HCT116 (cell line): ENCODE measurements at regions not wholly inside any gene's neighbourhood (a gene's known extent, or its start where the extent isn't known, plus 50 kb on each side); places are given as distances from the start of the nearest gene placed in this dataset.
"Not testable (repeated sequence)": the region's sequence is repeated elsewhere in the genome, so short reads cannot be mapped to it uniquely, and the experiment has no call there.

Experiments
- ATAC-seq: fragments of 200-7000 bp; cut with Tn5 transposase; 2 replicates; pipeline ENCODE4 v1.9.1; 2020; ENCODE audit warnings: mild to moderate bottlenecking, moderate library complexity
- BruUV-seq: library from RNA; stranded (reverse); fragments of 400-500 nt; replicated peaks from 2 replicates; lab custom pipeline; 2021; lab: Mats Ljungman, UMichigan
- CTCF ChIA-PET: fragments of 300-600 bp; sonication (Branson Sonifier 250); formaldehyde crosslinking; loops from one replicate; lab custom pipeline; 2021; ENCODE audit warnings: antibody characterized with exemption; lab: Charles Lee
- POLR2A ChIA-PET: fragments of 300-600, 350-600 bp; sonication (Branson Sonifier 250); formaldehyde crosslinking; loops from one replicate; lab custom pipeline; 2021; ENCODE audit warnings: antibody characterized with exemption; lab: Charles Lee
- RAD21 ChIA-PET, 2 experiments: fragments of 300-600 bp; sonication (Branson Sonifier 250); formaldehyde crosslinking; loops; one replicate each; lab custom pipeline; 2023; ENCODE audit warnings: low total read pairs in 2 of 2; ENCODE audit not compliant: uncharacterized antibody in 2 of 2, unreplicated experiment in 2 of 2, low non-redundant PET in 1 of 2; lab: Charles Lee
- DNase-seq: peaks from one replicate; pipeline ENCODE4 v3.0.0-alpha.2; 2010; ENCODE audit warnings: low read depth, low spot score
- H2AFZ ChIP-seq: fragments of 200-600 bp; shearing (Covaris generic), sonication (generic); 2 replicates; pipeline ENCODE4 v1.6.1; 2017; ENCODE audit warnings: low read depth, mixed run types, mixed read lengths, antibody characterized with exemption, low read length; ENCODE audit not compliant: poor library complexity, severe bottlenecking
- H3K27ac ChIP-seq: 2 replicates; pipeline ENCODE4 v1.5.1; 2012; ENCODE audit warnings: low read depth, low read length
- H3K27me3 ChIP-seq: fragments of 200-600 bp; sonication (generic); 2 replicates; pipeline ENCODE4 v1.6.1; 2016; ENCODE audit warnings: mixed run types, low read length, mixed read lengths; ENCODE audit not compliant: insufficient read depth
- H3K36me3 ChIP-seq, 2 experiments: fragments of 200-500 bp in 1 of 2; fragments of 200-600 bp in 1 of 2; sonication (Bioruptor generic) in 1 of 2; sonication (generic) in 1 of 2; 2 replicates each; pipeline versions ENCODE4 v1.5.1 to v1.6.1; 2014 to 2016; ENCODE audit warnings: low read length in 2 of 2, inconsistent platforms in 1 of 2, mixed read lengths in 1 of 2, mixed run types in 1 of 2; ENCODE audit not compliant: insufficient read depth in 2 of 2, control insufficient read depth in 1 of 2
- H3K4me1 ChIP-seq, 2 experiments: fragments of 200-600 bp in 1 of 2; sonication (generic) in 1 of 2; 2 replicates each; pipeline versions ENCODE4 v1.5.1 to v1.6.1; 2012 to 2017; ENCODE audit warnings: low read length in 2 of 2, inconsistent platforms in 1 of 2, mild to moderate bottlenecking in 1 of 2, mixed read lengths in 1 of 2, mixed run types in 1 of 2, moderate library complexity in 1 of 2; ENCODE audit not compliant: insufficient read depth in 2 of 2, control insufficient read depth in 1 of 2
- H3K4me2 ChIP-seq: fragments of 200-600 bp; sonication (generic); 2 replicates; pipeline ENCODE4 v1.6.1; 2017; ENCODE audit warnings: mixed run types, low read length, mixed read lengths
- H3K4me3 ChIP-seq, 2 experiments: fragments of 200-600 bp in 1 of 2; sonication (generic) in 1 of 2; replicated peaks in 1 of 2; 2 replicates each; pipeline ENCODE4 v1.5.1; 2011 to 2016; ENCODE audit warnings: low read length in 2 of 2, control low read depth in 1 of 2, low read depth in 1 of 2, mild to moderate bottlenecking in 1 of 2, mixed read lengths in 1 of 2, mixed run types in 1 of 2
- H3K79me2 ChIP-seq: fragments of 200-600 bp; sonication (generic); 2 replicates; pipeline ENCODE4 v1.6.1; 2017; ENCODE audit warnings: mild to moderate bottlenecking, mixed run types, low read length, moderate library complexity, mixed read lengths; ENCODE audit not compliant: insufficient read depth
- H3K9ac ChIP-seq: fragments of 200-600 bp; sonication (generic); 2 replicates; pipeline ENCODE4 v1.6.1; 2016; ENCODE audit warnings: low read length, mixed read lengths
- H3K9me2 ChIP-seq: fragments of 200-600 bp; sonication (generic), shearing (Covaris generic); 2 replicates; pipeline ENCODE4 v1.6.1; 2017; ENCODE audit warnings: mixed run types, mild to moderate bottlenecking, moderate library complexity; ENCODE audit not compliant: insufficient read depth
- H3K9me3 ChIP-seq, 2 experiments: fragments of 200-500 bp in 1 of 2; fragments of 200-600 bp in 1 of 2; sonication (Bioruptor generic) in 1 of 2; sonication (generic) in 1 of 2; 2 replicates each; pipeline ENCODE4 v1.6.1; 2014 to 2017; ENCODE audit warnings: low read length in 2 of 2, mixed read lengths in 2 of 2, inconsistent platforms in 1 of 2, low read depth in 1 of 2, mild to moderate bottlenecking in 1 of 2, mixed run types in 1 of 2, moderate library complexity in 1 of 2; ENCODE audit not compliant: control insufficient read depth in 1 of 2, insufficient read depth in 1 of 2
- H4K20me1 ChIP-seq: fragments of 200-600 bp; sonication (generic), shearing (Covaris generic); 2 replicates; pipeline ENCODE4 v1.6.1; 2017; ENCODE audit warnings: mixed run types, mild to moderate bottlenecking, moderate library complexity; ENCODE audit not compliant: insufficient read depth
- intact Hi-C: fragments of 100-400 bp; cut with micrococcal nuclease; formaldehyde crosslinking; loops from 2 replicates; pipeline ENCODE4 v1.10.0; 2022
- TF ChIP-seq, protein P1 (sequence below), 3 experiments: fragments of 200-600 bp in 1 of 3; sonication (generic) in 1 of 3; IDR thresholded peaks in 2 of 3; conservative IDR thresholded peaks in 1 of 3; 2 replicates each; pipeline ENCODE4 v1.5.1; 2012 to 2017; ENCODE audit warnings: low read depth in 2 of 3, low read length in 2 of 3, antibody characterized with exemption in 1 of 3, borderline replicate concordance in 1 of 3, control low read depth in 1 of 3, mild to moderate bottlenecking in 1 of 3, mixed read lengths in 1 of 3, mixed run types in 1 of 3, moderate library complexity in 1 of 3; ENCODE audit not compliant: insufficient read depth in 1 of 3

DNA sequence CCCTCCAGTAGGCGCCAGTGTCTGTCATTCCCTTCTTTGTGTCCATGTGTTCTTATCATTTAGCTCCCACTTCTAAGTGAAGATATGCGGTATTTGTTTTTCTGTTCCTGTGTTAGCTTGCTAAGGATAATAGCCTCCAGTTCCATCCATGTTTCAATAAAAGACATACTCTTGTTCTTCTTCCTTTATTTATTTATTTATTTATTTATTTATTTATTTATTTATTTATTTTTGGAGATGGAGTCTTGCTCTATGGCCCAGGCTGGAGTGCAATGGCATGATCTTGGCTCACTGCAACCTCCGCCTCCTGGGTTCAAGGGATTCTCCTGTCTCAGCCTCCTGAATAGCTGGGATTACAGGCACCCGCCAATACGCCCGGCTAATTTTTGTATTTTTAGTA, 762.6 kb upstream of the CDH10 start:
- POLR2A ChIA-PET, RAD21 ChIA-PET, H3K27ac ChIP-seq, intact Hi-C loops, H3K4me1 ChIP-seq, H3K36me3 ChIP-seq, H4K20me1 ChIP-seq, H2AFZ ChIP-seq, H3K27me3 ChIP-seq, H3K9me3 ChIP-seq, ATAC-seq, H3K79me2 ChIP-seq, H3K9me2 ChIP-seq, H3K4me3 ChIP-seq, DNase-seq, BruUV-seq, CTCF ChIA-PET, H3K4me2 ChIP-seq, H3K9ac ChIP-seq: not testable (repeated sequence)

DNA sequence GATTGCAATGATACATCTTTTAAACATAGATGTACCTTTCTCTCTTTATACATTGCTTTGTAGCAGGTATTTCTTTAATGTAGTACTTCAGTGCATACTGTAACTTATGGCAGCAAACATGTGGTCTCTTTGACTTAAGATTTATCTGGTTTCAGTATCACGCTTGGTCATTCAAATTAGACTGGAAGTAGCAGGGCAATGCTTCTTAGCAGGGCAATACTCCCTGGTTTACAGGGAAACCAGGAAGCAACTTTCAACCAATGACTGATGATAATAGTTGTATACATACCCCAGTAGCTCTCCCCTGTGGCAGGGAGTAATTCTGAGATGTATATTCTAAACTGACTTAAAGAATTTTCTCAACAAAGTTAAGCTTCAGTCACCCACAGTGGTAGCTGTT, 761.1 kb upstream of the CDH10 start:
- TF ChIP-seq, protein P1, sequence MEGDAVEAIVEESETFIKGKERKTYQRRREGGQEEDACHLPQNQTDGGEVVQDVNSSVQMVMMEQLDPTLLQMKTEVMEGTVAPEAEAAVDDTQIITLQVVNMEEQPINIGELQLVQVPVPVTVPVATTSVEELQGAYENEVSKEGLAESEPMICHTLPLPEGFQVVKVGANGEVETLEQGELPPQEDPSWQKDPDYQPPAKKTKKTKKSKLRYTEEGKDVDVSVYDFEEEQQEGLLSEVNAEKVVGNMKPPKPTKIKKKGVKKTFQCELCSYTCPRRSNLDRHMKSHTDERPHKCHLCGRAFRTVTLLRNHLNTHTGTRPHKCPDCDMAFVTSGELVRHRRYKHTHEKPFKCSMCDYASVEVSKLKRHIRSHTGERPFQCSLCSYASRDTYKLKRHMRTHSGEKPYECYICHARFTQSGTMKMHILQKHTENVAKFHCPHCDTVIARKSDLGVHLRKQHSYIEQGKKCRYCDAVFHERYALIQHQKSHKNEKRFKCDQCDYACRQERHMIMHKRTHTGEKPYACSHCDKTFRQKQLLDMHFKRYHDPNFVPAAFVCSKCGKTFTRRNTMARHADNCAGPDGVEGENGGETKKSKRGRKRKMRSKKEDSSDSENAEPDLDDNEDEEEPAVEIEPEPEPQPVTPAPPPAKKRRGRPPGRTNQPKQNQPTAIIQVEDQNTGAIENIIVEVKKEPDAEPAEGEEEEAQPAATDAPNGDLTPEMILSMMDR (IDR thresholded peaks at IDR 0.05 in 2 of 3, conservative IDR thresholded peaks at IDR 0.05 in 1 of 3; ENCODE audit: borderline replicate concordance in 1 of 3, insufficient read depth in 1 of 3, low read depth in 2 of 3, low read length in 2 of 3): no peak
- Histone ChIP-seq H2AFZ (no peak overlapping the region), H3K9me3 (peaks cover 8 to 12% of the 10 kb centered on the region in 2 experiments; a peak in 2 of 4 replicates), H3K27me3 (no peaks in the 10 kb centered on the region), H3K4me1 (no peaks in the 10 kb centered on the region), H3K9ac (no peak overlapping the region), H3K4me3 (no peak overlapping the region), H3K36me3 (no peaks in the 10 kb centered on the region), H3K4me2 (no peak overlapping the region), H3K27ac (no peak overlapping the region), H4K20me1 (no peaks in the 10 kb centered on the region), H3K9me2 (no peaks in the 10 kb centered on the region), H3K79me2 (no peaks in the 10 kb centered on the region)
- BruUV-seq: no TSS peak
- DNase-seq (no peak), ATAC-seq (no peak)
- RAD21 ChIA-PET: no interaction called here
- POLR2A ChIA-PET: no interaction called here
- intact Hi-C loops: no loop called here
- CTCF ChIA-PET: no interaction called here
